ENCODE measurements at regions not wholly inside any gene's neighbourhood (a gene's known extent, or its start where the extent isn't known, plus 50 kb on each side); places are given as distances from the start of the nearest gene placed in this dataset.
A peak's percentile ranks its signal among the peaks of the same experiment; 100 is the strongest.

GRCh38 chr9:91156451-91157234, 205.1 kb downstream of the AUH start:
- DNase-seq (ENCODE audit: low read depth in 2 of 2), result no peak

- DNase-seq (ENCODE audit: low read depth in 2 of 2), result no peak
Observed at GRCh38 chr9:91157883-91158282, 203.8 kb downstream of the AUH start.

GRCh38 chr9:91158286-91158685, 203.4 kb downstream of the AUH start:
- DNase-seq (ENCODE audit: low read depth in 2 of 2), result no peak

- no peak for DNase-seq (ENCODE audit: low read depth in 2 of 2)
Observed at GRCh38 chr9:91158946-91159345, 202.8 kb downstream of the AUH start.

GRCh38 chr9:91159664-91160121, 202.0 kb downstream of the AUH start:
- DNase-seq (ENCODE audit: low read depth in 2 of 2), result peak; percentile 12 to 26

GRCh38 chr9:91160181-91160580, 201.5 kb downstream of the AUH start:
- no peak for DNase-seq (ENCODE audit: low read depth in 2 of 2)

GRCh38 chr9:91160599-91161464, 200.9 kb downstream of the AUH start:
- no peak for DNase-seq (ENCODE audit: low read depth in 2 of 2)

GRCh38 chr9:91161465-91162300, 200.0 kb downstream of the AUH start:
- no peak for DNase-seq (ENCODE audit: low read depth in 2 of 2)

- peak in 1 of 2 donors; percentile 54 for DNase-seq (ENCODE audit: low read depth in 2 of 2)
Observed at GRCh38 chr9:91162311-91162710, 199.4 kb downstream of the AUH start.

- peak in 1 of 2 donors; percentile 20 for DNase-seq (ENCODE audit: low read depth in 2 of 2)
Observed at GRCh38 chr9:91162784-91163443, 198.8 kb downstream of the AUH start.

- no peak for DNase-seq (ENCODE audit: low read depth in 2 of 2)
Observed at GRCh38 chr9:91163444-91163772, 198.3 kb downstream of the AUH start.

- DNase-seq (ENCODE audit: low read depth in 2 of 2), result no peak
Observed at GRCh38 chr9:91163773-91164471, 197.8 kb downstream of the AUH start.

All from lung microvascular endothelial cell (primary cell).